Left hindlimb (tissue), 1 donor: ENCODE measurements at regions not wholly inside any gene's neighbourhood (a gene's known extent, or its start where the extent isn't known, plus 50 kb on each side); places are given as distances from the start of the nearest gene placed in this dataset.

Source experiments
- DNase-seq: peaks from one replicate; pipeline ENCODE4 v3.0.0-alpha.2; 2018

GRCh38 chr2:139819273-139819796, 1039.1 kb upstream of the NXPH2 start:
- DNase-seq: no peak

GRCh38 chr2:139814458-139814857, 1034.3 kb upstream of the NXPH2 start:
- DNase-seq: no peak

DNA sequence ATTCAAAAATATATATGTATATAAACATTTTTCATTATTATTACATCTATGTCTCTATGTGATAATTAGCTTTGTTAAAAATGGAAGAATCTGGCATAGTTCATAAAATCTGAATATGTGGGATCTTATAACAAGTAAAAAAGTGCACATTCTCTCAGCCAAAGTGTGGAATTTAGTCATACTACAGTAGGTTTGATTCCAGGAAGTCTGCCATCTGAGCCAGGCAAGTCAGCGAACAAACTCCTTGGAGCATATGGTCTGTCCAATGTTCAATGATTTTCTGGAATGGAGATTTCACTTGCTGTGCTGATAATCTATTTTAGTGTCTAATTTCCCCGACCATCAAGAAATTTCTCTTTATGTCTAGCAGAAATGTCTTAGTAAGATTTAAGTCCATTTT, 1033.2 kb upstream of the NXPH2 start:
- DNase-seq: no peak

- no peak for DNase-seq
Observed at GRCh38 chr2:139805441-139805840, 1025.3 kb upstream of the NXPH2 start.

- no peak for DNase-seq
Observed at GRCh38 chr2:139798391-139798790, 1018.2 kb upstream of the NXPH2 start.

DNA sequence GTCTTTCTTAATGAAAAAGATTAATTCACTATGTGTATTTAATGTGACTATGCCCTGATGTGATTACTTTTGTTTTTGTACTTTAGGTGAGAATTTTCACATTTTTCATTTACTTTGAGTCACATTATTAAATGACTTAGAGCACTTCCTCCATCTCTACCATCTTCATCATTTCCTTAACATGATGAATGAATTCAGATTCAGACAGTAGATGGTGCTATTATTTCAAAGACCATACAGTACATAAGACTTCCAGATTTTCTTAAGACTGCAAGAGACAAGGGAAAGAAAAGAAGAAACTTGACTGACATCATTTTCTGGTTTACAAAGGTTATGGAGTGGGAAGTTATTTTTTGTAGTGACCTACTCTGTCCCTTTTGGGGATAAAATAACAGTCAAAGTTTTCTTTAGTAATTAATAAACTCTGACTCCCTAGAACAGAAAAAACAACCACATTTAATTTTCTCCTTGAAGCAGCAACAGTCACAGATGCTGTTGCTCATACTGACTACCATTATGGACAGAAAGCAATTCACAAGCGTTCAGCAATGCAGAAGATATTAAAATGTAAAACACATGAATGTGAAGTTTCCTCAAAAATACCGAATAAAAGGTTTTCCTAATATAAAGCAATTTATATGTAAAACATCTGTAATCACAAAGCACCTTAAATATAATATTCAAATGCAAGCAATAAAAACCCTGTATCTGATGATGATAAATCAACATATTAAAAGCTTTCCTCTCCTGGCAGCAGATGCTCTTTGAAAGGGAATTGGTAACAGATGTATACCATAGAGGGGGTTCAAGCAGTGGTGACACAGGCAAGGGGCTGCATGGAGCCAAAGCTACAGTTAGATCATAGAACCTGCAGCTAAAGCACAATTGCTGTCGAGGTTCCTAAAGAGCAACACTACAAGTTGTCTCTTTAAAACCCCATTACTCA, 1010.9 kb upstream of the NXPH2 start:
- DNase-seq: no peak

- DNase-seq: no peak
Observed at GRCh38 chr2:139790136-139790535, 1009.9 kb upstream of the NXPH2 start.

DNA sequence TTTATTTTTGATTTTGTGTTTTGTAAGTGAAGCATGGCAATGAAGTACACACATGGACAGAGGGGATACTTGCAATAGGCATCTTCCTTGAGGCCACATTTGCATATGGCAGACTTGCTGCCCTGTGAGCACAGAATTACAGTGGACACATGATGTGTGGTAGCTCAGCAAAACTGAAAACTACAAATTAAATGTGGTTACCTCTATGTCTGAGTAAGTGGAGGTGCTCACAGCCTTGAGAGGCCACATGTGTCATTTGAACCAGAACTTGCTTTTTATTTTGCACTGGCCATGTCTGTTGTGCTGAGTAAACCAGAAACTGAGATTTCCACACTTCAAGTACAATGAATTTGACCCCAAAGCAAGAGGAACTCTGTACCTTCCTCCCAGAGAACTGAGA, 998.5 kb upstream of the NXPH2 start:
- no peak for DNase-seq

- no peak for DNase-seq
Observed at GRCh38 chr2:139773720-139774277, 993.6 kb upstream of the NXPH2 start.

DNA sequence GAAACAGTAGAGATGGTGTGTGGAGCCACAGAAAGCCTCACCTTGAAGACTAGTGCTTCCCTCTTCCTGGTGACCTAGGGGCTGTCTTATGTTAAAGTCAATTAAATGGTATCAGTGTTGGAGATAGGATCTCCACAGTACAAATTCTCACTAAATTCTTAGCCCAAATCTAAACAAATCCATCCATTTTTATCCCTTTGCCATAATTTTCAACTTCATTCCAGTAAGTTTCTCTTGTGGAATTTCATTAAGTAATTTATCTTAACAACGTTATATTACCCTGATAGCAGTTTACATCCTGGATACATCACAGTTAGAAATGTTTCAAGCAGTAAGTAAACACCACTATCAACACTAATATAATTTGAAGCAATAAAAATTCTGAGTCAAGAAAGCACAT, 989.4 kb upstream of the NXPH2 start:
- no peak for DNase-seq

GRCh38 chr2:139763705-139764104, 983.5 kb upstream of the NXPH2 start:
- DNase-seq: no peak

GRCh38 chr2:139759000-139759505, 978.9 kb upstream of the NXPH2 start:
- no peak for DNase-seq

- no peak for DNase-seq
Observed at GRCh38 chr2:139746901-139747300, 966.7 kb upstream of the NXPH2 start.

DNA sequence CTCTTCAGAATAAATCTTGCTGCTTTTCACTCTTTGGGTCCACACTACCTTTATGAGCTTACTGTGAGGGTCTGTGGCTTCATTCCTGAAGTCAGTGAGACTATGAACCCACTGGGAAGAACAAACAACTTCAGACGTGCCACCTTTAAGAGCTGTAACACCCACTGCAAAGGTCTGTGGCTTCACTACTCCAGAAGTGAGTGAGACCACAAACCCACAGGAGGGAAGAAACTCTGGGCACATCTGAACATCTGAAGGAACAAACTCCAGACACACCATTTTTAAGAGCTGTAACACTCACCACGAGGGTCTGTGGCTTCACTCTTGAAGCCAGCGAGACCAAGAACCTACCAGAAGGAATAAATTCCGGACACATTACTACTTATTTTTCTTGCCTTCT, 964.1 kb upstream of the NXPH2 start:
- DNase-seq: no peak

DNA sequence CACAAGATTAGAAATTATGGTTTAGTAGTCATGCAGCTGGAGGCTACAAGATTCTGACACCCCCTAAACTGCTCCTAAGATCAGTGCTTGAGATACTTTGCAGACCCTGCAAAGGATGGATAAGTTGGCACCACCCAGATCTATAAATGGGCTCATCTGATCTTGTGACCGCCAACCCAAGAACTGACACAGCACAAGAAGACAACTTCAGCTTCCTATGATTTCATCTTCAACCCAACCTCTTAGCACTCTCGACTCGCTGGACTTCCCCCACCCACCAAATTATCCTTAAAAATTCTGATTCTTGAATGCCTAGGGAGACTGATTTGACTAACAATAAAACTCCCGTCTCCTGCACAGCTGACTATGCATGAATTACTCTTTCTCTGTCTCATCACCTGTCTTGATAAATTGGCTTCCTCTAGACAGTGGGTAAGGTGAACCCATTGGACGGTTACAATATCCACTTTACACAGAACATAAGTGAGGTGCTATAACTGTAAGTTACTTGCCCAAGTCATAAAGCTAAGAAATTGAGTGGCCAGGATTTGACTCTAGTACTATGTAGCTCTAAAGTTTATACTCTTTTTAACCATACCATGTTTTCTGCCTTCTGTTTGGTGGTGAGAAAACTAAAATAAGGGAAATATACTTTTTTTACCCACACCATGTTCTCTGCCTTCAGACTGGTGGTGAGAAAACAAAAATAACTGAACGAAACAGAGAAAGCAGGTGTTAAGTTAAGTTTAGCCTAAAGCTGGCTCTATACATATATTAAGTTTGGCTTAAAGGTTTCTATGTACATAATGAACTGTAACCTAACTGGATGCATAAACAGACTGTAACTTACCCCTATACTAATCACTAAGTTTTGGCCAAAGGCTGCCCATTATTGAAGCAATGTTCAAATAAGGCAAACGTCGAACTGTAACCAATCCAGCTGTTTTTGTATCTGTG, 962.3 kb upstream of the NXPH2 start:
- DNase-seq: no peak

- no peak for DNase-seq
Observed at GRCh38 chr2:139737659-139738058, 957.5 kb upstream of the NXPH2 start.

DNA sequence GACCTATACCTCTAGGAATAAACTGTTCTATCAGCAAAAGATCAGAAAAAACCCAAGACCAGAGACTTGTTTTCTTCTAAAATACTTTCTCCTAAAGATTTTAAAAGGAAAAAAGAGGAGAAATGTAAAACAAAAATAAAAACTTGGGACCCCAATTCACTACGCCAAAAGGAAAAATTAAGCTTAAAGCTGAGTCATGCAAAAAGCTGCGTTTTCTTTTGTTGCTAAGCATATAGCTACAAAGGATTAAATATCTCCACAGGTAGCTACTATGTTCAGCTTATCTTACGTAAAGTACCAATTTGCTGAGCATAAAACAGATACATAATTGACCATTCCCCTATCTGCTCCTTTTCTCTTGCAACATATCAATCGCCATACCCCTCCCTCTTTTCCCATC, 950.0 kb upstream of the NXPH2 start:
- DNase-seq: no peak

DNA sequence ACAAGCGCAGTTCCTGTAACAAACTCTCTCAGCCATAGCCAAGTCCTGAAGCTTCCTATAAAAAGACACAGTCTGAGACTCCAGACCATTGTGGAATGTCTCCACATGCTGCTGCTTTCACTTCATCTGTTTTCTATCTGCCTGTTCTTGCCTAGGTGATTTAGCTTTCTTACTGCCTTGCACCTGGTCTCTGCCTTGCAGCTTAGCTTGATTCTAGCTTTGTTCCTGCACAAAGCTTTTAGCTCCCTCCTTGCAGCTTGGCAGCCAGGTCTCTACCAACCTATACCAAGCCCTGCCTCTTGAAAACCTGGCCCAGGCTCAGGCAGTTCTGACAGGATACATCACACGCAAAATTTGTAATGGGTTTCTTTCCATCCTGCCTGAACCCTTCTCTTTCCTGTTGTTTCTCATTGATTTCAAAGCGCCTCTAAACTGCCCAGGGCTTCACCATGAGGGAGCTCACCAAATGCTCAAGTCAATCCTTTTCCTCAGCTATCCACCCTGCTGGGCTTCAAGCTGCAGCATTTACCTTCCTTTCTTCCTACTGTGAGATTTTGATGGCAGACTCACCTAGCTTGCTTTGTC, 941.3 kb upstream of the NXPH2 start:
- DNase-seq: no peak

DNA sequence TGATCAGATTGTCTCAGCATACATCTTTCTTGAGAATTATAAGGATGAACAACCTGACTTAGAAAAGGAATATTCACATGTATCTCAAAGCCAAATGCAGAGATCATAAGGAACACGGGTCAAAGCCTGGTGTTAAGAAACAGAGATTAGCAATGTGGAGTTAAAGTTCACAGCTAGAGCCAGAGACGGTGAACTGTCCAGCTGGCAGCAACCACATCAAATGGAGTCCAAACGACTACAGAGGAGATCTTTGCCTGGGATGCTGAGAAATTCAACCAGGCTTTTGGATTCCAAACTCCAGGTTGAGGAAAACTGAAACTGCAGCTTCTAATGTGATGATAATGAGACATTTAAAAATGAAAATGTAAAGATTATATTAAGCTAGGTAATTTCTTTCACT, 939.9 kb upstream of the NXPH2 start:
- no peak for DNase-seq

- DNase-seq: no peak
Observed at GRCh38 chr2:139704606-139705005, 924.4 kb upstream of the NXPH2 start.

GRCh38 chr2:139694327-139694726, 914.1 kb upstream of the NXPH2 start:
- no peak for DNase-seq

GRCh38 chr2:139686205-139686604, 906.0 kb upstream of the NXPH2 start:
- no peak for DNase-seq
